Gastrocnemius medialis (tissue), 4 donors: ENCODE measurements at regions not wholly inside any gene's neighbourhood (a gene's known extent, or its start where the extent isn't known, plus 50 kb on each side); places are given as distances from the start of the nearest gene placed in this dataset.
"Not testable (repeated sequence)": the region's sequence is repeated elsewhere in the genome, so short reads cannot be mapped to it uniquely, and the experiment has no call there.

ENCODE experiments used
- CTCF ChIP-seq, 5 experiments: fragments of 450-650 bp in 3 of 5; fragments of 200-600 bp in 2 of 5; sonication (generic) in 2 of 5; IDR thresholded peaks in 4 of 5; conservative IDR thresholded peaks in 1 of 5; 1 replicate in 4 of 5; 2 replicates in 1 of 5; pipeline ENCODE4 v1.5.1; 2016 to 2019; ENCODE audit warnings: antibody characterized with exemption in 5 of 5, mild to moderate bottlenecking in 3 of 5, moderate library complexity in 3 of 5
- POLR2A ChIP-seq, 2 donors: fragments of 450-650 bp; IDR thresholded peaks; one replicate each; pipeline ENCODE4 v1.6.1; 2017; ENCODE audit warnings: antibody characterized with exemption in 2 of 2, mild to moderate bottlenecking in 2 of 2, moderate library complexity in 2 of 2

GRCh38 chr2:12569929-12570328 is 146.8 kb upstream of the TRIB2 start:
- TF ChIP-seq POLR2A (IDR thresholded peaks at IDR 0.05); CTCF (IDR thresholded peaks at IDR 0.05 in 4 of 5, conservative IDR thresholded peaks at IDR 0.05 in 1 of 5): not testable (repeated sequence)
